ENCODE measurements at regions not wholly inside any gene's neighbourhood (a gene's known extent, or its start where the extent isn't known, plus 50 kb on each side); places are given as distances from the start of the nearest gene placed in this dataset.
"Not testable (repeated sequence)": the region's sequence is repeated elsewhere in the genome, so short reads cannot be mapped to it uniquely, and the experiment has no call there.

DNA sequence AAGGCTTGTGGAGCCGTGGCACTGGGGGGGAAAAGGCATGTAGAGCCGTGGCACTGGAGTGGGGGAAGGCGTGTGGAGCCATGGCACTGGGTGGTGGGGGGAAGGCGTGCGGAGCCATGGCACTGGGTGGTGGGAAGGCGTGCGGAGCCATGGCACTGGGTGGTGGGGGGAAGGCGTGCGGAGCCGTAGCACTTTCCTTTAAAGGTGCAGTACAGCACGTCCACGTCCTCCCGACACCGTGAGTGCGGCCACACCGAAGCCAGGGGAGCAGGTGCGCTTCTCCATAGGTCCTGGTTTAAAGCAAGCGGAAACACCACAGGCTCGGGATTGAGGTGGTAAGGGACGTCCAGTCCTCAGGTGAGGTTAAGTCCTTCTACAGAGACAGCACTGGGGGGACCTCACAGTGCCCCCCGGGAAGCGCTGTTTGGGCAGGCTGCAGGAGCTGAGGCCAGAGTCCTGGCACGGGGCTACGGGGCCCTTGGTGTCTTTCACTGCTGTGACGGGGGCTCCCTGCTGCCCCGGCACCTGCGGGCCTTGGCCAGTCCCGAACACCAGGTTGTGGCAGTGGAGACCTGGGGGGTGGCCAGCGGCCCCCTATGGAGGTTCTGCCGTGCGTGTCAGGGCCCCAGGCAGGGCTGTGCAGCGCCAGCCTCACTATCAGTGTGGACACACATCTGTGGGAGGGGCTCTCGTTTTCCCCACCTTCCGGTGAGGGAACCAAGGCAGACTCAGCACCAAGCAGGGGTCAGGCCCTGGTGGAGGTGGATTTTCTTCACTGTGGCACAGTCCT, 93.0 kb upstream of the CTDP1 start:
- H3K36me3 ChIP-seq (ENCODE audit: insufficient read depth, low read length) = no peaks in the 10 kb centered on the region
- H3K4me3 ChIP-seq (ENCODE audit: low read depth, low read length) = no peak overlapping the region
- H3K27ac ChIP-seq (ENCODE audit: low read depth, low read length) = no peak overlapping the region
- peaks cover 5% of the 10 kb centered on the region for H3K27me3 ChIP-seq (ENCODE audit: insufficient read depth, low read length)
- H3K79me2 ChIP-seq (ENCODE audit: control insufficient read depth, insufficient read depth, low read length, unreplicated experiment) = no peaks in the 10 kb centered on the region
- no peak overlapping the region for H2AFZ ChIP-seq (ENCODE audit: low read length, unreplicated experiment)
- H3K4me1 ChIP-seq (ENCODE audit: control insufficient read depth, insufficient read depth, low read length, unreplicated experiment) = peaks cover 6% of the 10 kb centered on the region

- peaks cover 12% of the 10 kb centered on the region for H3K27me3 ChIP-seq (ENCODE audit: insufficient read depth, low read length)
- H3K79me2 ChIP-seq (ENCODE audit: control insufficient read depth, insufficient read depth, low read length, unreplicated experiment) = no peaks in the 10 kb centered on the region
- peaks cover 6% of the 10 kb centered on the region for H3K4me1 ChIP-seq (ENCODE audit: control insufficient read depth, insufficient read depth, low read length, unreplicated experiment)
- no peaks in the 10 kb centered on the region for H3K36me3 ChIP-seq (ENCODE audit: insufficient read depth, low read length)
- H2AFZ ChIP-seq (ENCODE audit: low read length, unreplicated experiment) = no peak overlapping the region
- H3K27ac ChIP-seq (ENCODE audit: low read depth, low read length) = no peak overlapping the region
- H3K4me3 ChIP-seq (ENCODE audit: low read depth, low read length) = no peak overlapping the region
Measured at GRCh38 chr18:79587226-79587741, 92.3 kb upstream of the CTDP1 start.

DNA sequence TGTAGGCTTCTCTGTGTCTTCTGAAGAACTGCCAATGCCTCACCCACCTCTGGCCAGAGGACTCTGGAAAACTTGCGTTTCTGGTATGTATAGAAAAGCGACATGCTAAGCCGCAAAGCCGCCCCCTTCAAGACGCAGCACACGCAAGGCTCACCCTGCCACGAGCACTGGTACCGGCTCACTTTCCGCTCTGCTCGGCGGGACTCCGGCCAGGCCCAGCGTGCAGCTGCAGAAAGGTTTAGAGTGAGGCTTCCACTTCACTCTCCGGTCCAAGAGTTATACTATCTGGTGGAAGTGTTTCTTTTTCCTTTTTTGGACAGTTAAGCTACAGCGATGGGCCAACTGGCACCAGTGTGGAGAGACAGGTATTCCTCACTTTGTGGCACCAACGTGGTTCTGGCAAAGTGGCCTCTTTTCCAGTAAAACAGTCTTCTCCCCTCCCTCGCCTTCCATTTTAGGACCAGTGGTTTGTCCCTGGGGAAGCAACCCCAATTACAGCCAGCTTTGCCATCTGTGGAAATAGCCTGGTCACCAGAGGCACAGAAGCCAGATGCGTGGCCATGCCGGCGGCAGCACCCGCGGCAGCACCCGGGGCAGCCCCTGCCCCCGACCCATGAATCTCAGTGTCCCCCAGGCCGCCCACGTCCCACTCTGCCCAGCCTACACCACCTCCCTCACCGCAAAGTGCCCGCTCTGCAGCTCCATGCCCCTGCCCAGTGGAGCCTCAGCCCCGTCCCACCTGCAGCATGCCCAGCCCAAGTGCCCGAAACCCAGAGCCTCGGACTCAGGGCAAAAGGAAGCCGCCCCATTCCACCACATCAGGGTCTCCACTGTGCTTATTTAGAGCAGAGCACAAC, 91.6 kb upstream of the CTDP1 start:
- Histone ChIP-seq H3K4me1 (ENCODE audit: control insufficient read depth, insufficient read depth, low read length, unreplicated experiment) (peaks cover 6% of the 10 kb centered on the region), H3K4me3 (ENCODE audit: low read depth, low read length) (no peak overlapping the region), H2AFZ (ENCODE audit: low read length, unreplicated experiment) (no peak overlapping the region)

GRCh38 chr18:79588636-79589481, 90.7 kb upstream of the CTDP1 start:
- Histone ChIP-seq H2AFZ (ENCODE audit: low read length, unreplicated experiment) (peak overlapping the region; percentile 86), H3K27me3 (ENCODE audit: insufficient read depth, low read length) (peaks cover 27% of the 10 kb centered on the region), H3K79me2 (ENCODE audit: control insufficient read depth, insufficient read depth, low read length, unreplicated experiment) (no peaks in the 10 kb centered on the region), H3K4me1 (ENCODE audit: control insufficient read depth, insufficient read depth, low read length, unreplicated experiment) (peaks cover 6% of the 10 kb centered on the region), H3K27ac (ENCODE audit: low read depth, low read length) (peak overlapping the region; percentile 71), H3K36me3 (ENCODE audit: insufficient read depth, low read length) (no peaks in the 10 kb centered on the region), H3K4me3 (ENCODE audit: low read depth, low read length) (peak overlapping the region; percentile 44)

More for the DNA sequence above, 91.6 kb upstream of the CTDP1 start:
- Histone ChIP-seq H3K27me3 (ENCODE audit: insufficient read depth, low read length) (peaks cover 18% of the 10 kb centered on the region), H3K36me3 (ENCODE audit: insufficient read depth, low read length) (no peaks in the 10 kb centered on the region), H3K27ac (ENCODE audit: low read depth, low read length) (peak overlapping the region; percentile 71; the same call in 1 of the 2 replicates), H3K79me2 (ENCODE audit: control insufficient read depth, insufficient read depth, low read length, unreplicated experiment) (no peaks in the 10 kb centered on the region)

- Histone ChIP-seq H3K27ac (ENCODE audit: low read depth, low read length) (peak overlapping the region; percentile 71), H3K27me3 (ENCODE audit: insufficient read depth, low read length) (peaks cover 35% of the 10 kb centered on the region), H3K36me3 (ENCODE audit: insufficient read depth, low read length) (no peaks in the 10 kb centered on the region), H3K79me2 (ENCODE audit: control insufficient read depth, insufficient read depth, low read length, unreplicated experiment) (no peaks in the 10 kb centered on the region), H2AFZ (ENCODE audit: low read length, unreplicated experiment) (peak overlapping the region; percentile 83), H3K4me1 (ENCODE audit: control insufficient read depth, insufficient read depth, low read length, unreplicated experiment) (peaks cover 6% of the 10 kb centered on the region), H3K4me3 (ENCODE audit: low read depth, low read length) (peak overlapping the region; percentile 44; the same call in 1 of the 2 replicates)
Measured at GRCh38 chr18:79589601-79590091, 90.0 kb upstream of the CTDP1 start.

DNA sequence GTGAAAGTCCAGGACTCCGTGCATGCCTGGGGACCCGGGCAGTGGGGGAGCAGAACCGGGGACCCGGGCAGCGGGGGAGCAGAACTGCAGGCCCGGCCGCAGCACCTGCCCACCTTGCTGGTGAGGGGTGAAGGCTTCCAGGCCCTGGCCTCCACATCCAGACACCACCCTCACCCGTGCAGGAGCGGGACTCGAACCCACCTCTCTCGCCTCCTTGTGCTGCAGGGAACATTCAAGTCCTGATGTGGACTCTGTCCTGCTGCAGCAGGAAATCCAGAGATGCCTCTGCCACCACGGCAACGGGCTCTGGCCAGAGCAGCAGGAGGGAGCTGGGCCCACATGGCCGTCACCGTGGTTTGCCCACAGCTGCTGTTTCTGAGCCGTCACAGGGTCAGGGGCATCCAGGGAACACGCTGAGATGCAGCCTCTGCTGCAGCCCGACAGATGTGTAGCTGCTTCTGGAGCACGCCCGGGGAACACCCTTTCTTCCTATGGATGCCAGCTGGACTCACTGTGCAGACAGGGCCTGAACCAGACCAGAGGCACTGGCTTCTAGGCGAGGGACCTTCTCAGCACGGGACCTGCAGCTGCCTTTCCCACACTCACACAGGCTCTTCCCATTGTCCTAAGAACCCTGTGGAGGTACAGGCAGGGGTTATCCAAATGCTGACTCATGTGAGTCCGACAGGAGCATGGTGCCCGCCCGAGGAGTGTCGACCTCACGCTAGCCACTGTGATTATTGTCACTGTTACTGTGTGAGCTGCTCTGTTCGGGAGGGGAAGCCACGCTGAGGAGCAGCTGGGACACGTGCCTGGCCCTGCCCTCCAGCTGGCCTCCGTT, 89.2 kb upstream of the CTDP1 start:
- no peaks in the 10 kb centered on the region for H3K79me2 ChIP-seq (ENCODE audit: control insufficient read depth, insufficient read depth, low read length, unreplicated experiment)
- H3K36me3 ChIP-seq (ENCODE audit: insufficient read depth, low read length) = no peaks in the 10 kb centered on the region
- no peak overlapping the region for H3K27ac ChIP-seq (ENCODE audit: low read depth, low read length)
- H3K4me3 ChIP-seq (ENCODE audit: low read depth, low read length) = no peak overlapping the region
- peaks cover 42% of the 10 kb centered on the region for H3K27me3 ChIP-seq (ENCODE audit: insufficient read depth, low read length)
- H2AFZ ChIP-seq (ENCODE audit: low read length, unreplicated experiment) = no peak overlapping the region
- peaks cover 6% of the 10 kb centered on the region for H3K4me1 ChIP-seq (ENCODE audit: control insufficient read depth, insufficient read depth, low read length, unreplicated experiment)

DNA sequence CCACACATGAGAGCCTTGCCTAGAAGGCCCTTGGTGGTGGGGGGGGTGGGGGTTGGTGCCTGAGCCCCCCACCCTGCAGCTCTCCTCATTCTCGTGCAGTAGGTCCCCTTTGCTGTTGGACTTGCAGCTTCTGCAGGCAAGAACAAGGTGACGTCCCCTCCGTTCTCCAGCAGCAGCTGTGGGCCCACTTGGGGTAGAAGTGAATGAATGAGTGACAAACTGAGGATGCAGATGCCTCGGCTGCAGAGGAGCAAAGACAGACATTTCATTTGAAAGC, 88.6 kb upstream of the CTDP1 start:
- peaks cover 48% of the 10 kb centered on the region for H3K27me3 ChIP-seq (ENCODE audit: insufficient read depth, low read length)

GRCh38 chr18:79592684-79593083, 86.9 kb upstream of the CTDP1 start:
- H3K4me3 ChIP-seq (ENCODE audit: low read depth, low read length); H3K4me1 ChIP-seq (ENCODE audit: control insufficient read depth, insufficient read depth, low read length, unreplicated experiment); H3K79me2 ChIP-seq (ENCODE audit: control insufficient read depth, insufficient read depth, low read length, unreplicated experiment); H3K27ac ChIP-seq (ENCODE audit: low read depth, low read length); H2AFZ ChIP-seq (ENCODE audit: low read length, unreplicated experiment); H3K36me3 ChIP-seq (ENCODE audit: insufficient read depth, low read length): not testable (repeated sequence)
- peaks cover 58% of the 10 kb centered on the region for H3K27me3 ChIP-seq (ENCODE audit: insufficient read depth, low read length)

More for the DNA sequence above, 88.6 kb upstream of the CTDP1 start:
- peaks cover 6% of the 10 kb centered on the region for H3K4me1 ChIP-seq (ENCODE audit: control insufficient read depth, insufficient read depth, low read length, unreplicated experiment)
- no peaks in the 10 kb centered on the region for H3K36me3 ChIP-seq (ENCODE audit: insufficient read depth, low read length)
- H3K27ac ChIP-seq (ENCODE audit: low read depth, low read length) = no peak overlapping the region
- no peak overlapping the region for H3K4me3 ChIP-seq (ENCODE audit: low read depth, low read length)
- H3K79me2 ChIP-seq (ENCODE audit: control insufficient read depth, insufficient read depth, low read length, unreplicated experiment) = no peaks in the 10 kb centered on the region
- no peak overlapping the region for H2AFZ ChIP-seq (ENCODE audit: low read length, unreplicated experiment)

DNA sequence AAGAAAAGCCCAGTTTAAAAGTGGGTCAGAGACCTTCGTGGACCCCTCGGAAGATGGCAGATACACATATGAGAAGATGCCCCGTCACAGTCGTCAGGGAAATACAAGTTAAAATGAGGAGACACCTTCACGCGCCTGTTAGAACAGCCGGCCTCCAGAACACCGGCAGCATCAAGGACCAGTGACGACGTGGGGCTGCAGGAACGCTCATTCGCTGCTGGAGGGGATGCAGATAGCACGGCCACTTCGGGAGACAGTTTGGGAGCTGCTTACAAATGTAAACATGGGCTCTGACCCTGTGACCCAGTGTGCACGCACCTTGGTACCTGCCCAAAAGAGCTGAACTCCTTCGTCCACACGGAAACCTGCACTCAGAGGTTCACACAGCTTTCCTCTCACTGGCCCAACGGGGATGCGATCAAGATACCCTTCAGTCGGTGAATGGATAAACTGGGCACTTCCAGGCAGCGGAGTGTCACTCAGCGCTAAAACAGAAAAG, 83.7 kb upstream of the CTDP1 start:
- Histone ChIP-seq H2AFZ (ENCODE audit: low read length, unreplicated experiment) (no peak overlapping the region), H3K36me3 (ENCODE audit: insufficient read depth, low read length) (no peaks in the 10 kb centered on the region), H3K79me2 (ENCODE audit: control insufficient read depth, insufficient read depth, low read length, unreplicated experiment) (no peaks in the 10 kb centered on the region), H3K4me1 (ENCODE audit: control insufficient read depth, insufficient read depth, low read length, unreplicated experiment) (no peaks in the 10 kb centered on the region), H3K27me3 (ENCODE audit: insufficient read depth, low read length) (peaks cover 58% of the 10 kb centered on the region), H3K4me3 (ENCODE audit: low read depth, low read length) (no peak overlapping the region), H3K27ac (ENCODE audit: low read depth, low read length) (no peak overlapping the region)
